CD14-positive monocyte (primary cell): ENCODE measurements at regions not wholly inside any gene's neighbourhood (a gene's known extent, or its start where the extent isn't known, plus 50 kb on each side); places are given as distances from the start of the nearest gene placed in this dataset.

Source experiments
- DNase-seq, 3 donors: peaks; one replicate each; pipeline ENCODE4 v3.0.0-alpha.2; 2011 to 2022
- H2AFZ ChIP-seq: 2 replicates; pipeline ENCODE4 v1.6.0; 2012; ENCODE audit warnings: mild to moderate bottlenecking, low read depth, low read length, inconsistent platforms; ENCODE audit not compliant: insufficient read depth, poor library complexity, severe bottlenecking
- H3K27ac ChIP-seq, 2 donors: 1 replicate in 1 of 2; 2 replicates in 1 of 2; pipeline ENCODE4 v1.5.1; 2012 to 2013; ENCODE audit warnings: low read length in 2 of 2, control low read depth in 1 of 2, inconsistent platforms in 1 of 2, low read depth in 1 of 2, mild to moderate bottlenecking in 1 of 2
- H3K27me3 ChIP-seq, 2 donors: one replicate each; pipeline versions ENCODE4 v1.6.0 to v1.6.1; 2011 to 2013; ENCODE audit warnings: low read length in 2 of 2; ENCODE audit not compliant: control insufficient read depth in 2 of 2, insufficient read depth in 2 of 2
- H3K36me3 ChIP-seq, 2 donors: replicated peaks in 1 of 2; 1 replicate in 1 of 2; 2 replicates in 1 of 2; pipeline versions ENCODE4 v1.5.1 to v1.6.1; 2012 to 2013; ENCODE audit warnings: low read length in 2 of 2, control low read depth in 1 of 2, inconsistent platforms in 1 of 2, mild to moderate bottlenecking in 1 of 2; ENCODE audit not compliant: insufficient read depth in 2 of 2, control insufficient read depth in 1 of 2
- H3K4me1 ChIP-seq, 2 donors: 1 replicate in 1 of 2; 2 replicates in 1 of 2; pipeline versions ENCODE4 v1.5.1 to v1.6.1; 2012 to 2013; ENCODE audit warnings: low read length in 2 of 2, control low read depth in 1 of 2, inconsistent platforms in 1 of 2, mild to moderate bottlenecking in 1 of 2, moderate library complexity in 1 of 2; ENCODE audit not compliant: insufficient read depth in 2 of 2, control insufficient read depth in 1 of 2
- H3K4me2 ChIP-seq: replicated peaks from 2 replicates; pipeline ENCODE3; 2012; ENCODE audit warnings: low read length, moderate library complexity, mild to moderate bottlenecking; ENCODE audit not compliant: poor library complexity, severe bottlenecking; ENCODE audit errors: extremely low read depth
- H3K4me3 ChIP-seq, 3 experiments: fragments of 200-600 bp in 1 of 3; sonication (generic) in 1 of 3; replicated peaks in 1 of 3; 1 replicate in 2 of 3; 2 replicates in 1 of 3; pipeline ENCODE4 v1.5.1; 2011 to 2013; ENCODE audit warnings: low read length in 3 of 3, mild to moderate bottlenecking in 3 of 3, control low read depth in 2 of 3, low read depth in 2 of 3, inconsistent platforms in 1 of 3, moderate library complexity in 1 of 3
- H3K79me2 ChIP-seq: 2 replicates; pipeline ENCODE4 v1.6.0; 2012; ENCODE audit warnings: mild to moderate bottlenecking, control low read depth, inconsistent platforms, low read length, moderate library complexity; ENCODE audit not compliant: insufficient read depth
- H3K9ac ChIP-seq: 2 replicates; pipeline ENCODE4 v1.6.0; 2017; ENCODE audit warnings: low read length, mild to moderate bottlenecking; ENCODE audit not compliant: insufficient read depth, poor library complexity, severe bottlenecking
- H3K9me3 ChIP-seq, 2 donors: replicated peaks in 1 of 2; 1 replicate in 1 of 2; 2 replicates in 1 of 2; pipeline versions ENCODE4 v1.5.1 to v1.6.1; 2012 to 2013; ENCODE audit warnings: low read length in 2 of 2, control low read depth in 1 of 2; ENCODE audit not compliant: control insufficient read depth in 1 of 2, insufficient read depth in 1 of 2
- H4K20me1 ChIP-seq: 2 replicates; pipeline ENCODE4 v1.6.0; 2012; ENCODE audit warnings: mild to moderate bottlenecking, low read length, control low read depth, moderate library complexity; ENCODE audit not compliant: insufficient read depth
- H3K27ac Mint-ChIP-seq, 7 donors: one replicate each; pipeline ENCODE4 v1.8.0; 2020; ENCODE audit warnings: mild to moderate bottlenecking in 7 of 7, mixed read lengths in 7 of 7, moderate library complexity in 6 of 7, inconsistent platforms in 2 of 7
- H3K27me3 Mint-ChIP-seq, 3 donors: one replicate each; pipeline ENCODE4 v1.8.0; 2021 to 2022; ENCODE audit warnings: low read depth in 3 of 3, mild to moderate bottlenecking in 3 of 3, mixed read lengths in 3 of 3, moderate library complexity in 3 of 3, inconsistent platforms in 1 of 3
- H3K36me3 Mint-ChIP-seq, 2 donors: one replicate each; pipeline ENCODE4 v1.8.0; 2020; ENCODE audit warnings: mixed read lengths in 2 of 2, inconsistent platforms in 1 of 2, mild to moderate bottlenecking in 1 of 2
- H3K4me1 Mint-ChIP-seq: one replicate; pipeline ENCODE4 v1.8.0; 2020; ENCODE audit warnings: mild to moderate bottlenecking, mixed read lengths
- H3K4me3 Mint-ChIP-seq, 2 donors: one replicate each; pipeline ENCODE4 v1.8.0; 2020; ENCODE audit warnings: mild to moderate bottlenecking in 2 of 2, mixed read lengths in 2 of 2, moderate library complexity in 1 of 2
- H3K9me3 Mint-ChIP-seq, 7 donors: one replicate each; pipeline ENCODE4 v1.8.0; 2020 to 2022; ENCODE audit warnings: mixed read lengths in 7 of 7, mild to moderate bottlenecking in 6 of 7, moderate library complexity in 6 of 7, inconsistent platforms in 2 of 7
- WGBS: methylation state at CpG from one replicate; pipeline ENCODE4 v1.1.5; 2013; ENCODE audit warnings: missing lambda C conversion rate; ENCODE audit not compliant: insufficient coverage; 5-methylcytosine and 5-hydroxymethylcytosine counted together
- intact Hi-C, 2 donors: fragments of 100-400 bp; cut with micrococcal nuclease; formaldehyde crosslinking; loops; one replicate each; pipeline versions ENCODE4 v1.15.0 to v1.15.1; 2023
- TF ChIP-seq, protein P1 (sequence below): fragments of 200-600 bp; IDR thresholded peaks from one replicate; pipeline ENCODE4 v1.8.0; 2022; ENCODE audit warnings: antibody characterized with exemption, mild to moderate bottlenecking

- intact Hi-C loops: no loop called here
- Histone ChIP-seq H3K9ac (no peak overlapping the region), H3K4me3 (no peak overlapping the region), H3K27me3 (no peaks in the 10 kb centered on the region), H3K9me3 (peaks cover 0 to 8% of the 10 kb centered on the region in 2 donors), H3K4me2 (no peak overlapping the region), H3K4me1 (no peaks in the 10 kb centered on the region), H3K79me2 (no peaks in the 10 kb centered on the region), H3K36me3 (no peaks in the 10 kb centered on the region), H2AFZ (no peak overlapping the region), H3K27ac (no peak overlapping the region), H4K20me1 (no peaks in the 10 kb centered on the region)
- Mint-ChIP-seq H3K27ac (no peak overlapping the region), H3K27me3 (peaks cover 0 to 5% (median 0%) of the 10 kb centered on the region in 3 donors), H3K4me1 (no peaks in the 10 kb centered on the region), H3K4me3 (no peak overlapping the region), H3K36me3 (no peaks in the 10 kb centered on the region), H3K9me3 (peaks cover 0 to 4% (median 1%) of the 10 kb centered on the region in 7 donors)
- 81% methylated on average over 6 of the region's 12 CpGs for WGBS
- TF ChIP-seq, protein P1, sequence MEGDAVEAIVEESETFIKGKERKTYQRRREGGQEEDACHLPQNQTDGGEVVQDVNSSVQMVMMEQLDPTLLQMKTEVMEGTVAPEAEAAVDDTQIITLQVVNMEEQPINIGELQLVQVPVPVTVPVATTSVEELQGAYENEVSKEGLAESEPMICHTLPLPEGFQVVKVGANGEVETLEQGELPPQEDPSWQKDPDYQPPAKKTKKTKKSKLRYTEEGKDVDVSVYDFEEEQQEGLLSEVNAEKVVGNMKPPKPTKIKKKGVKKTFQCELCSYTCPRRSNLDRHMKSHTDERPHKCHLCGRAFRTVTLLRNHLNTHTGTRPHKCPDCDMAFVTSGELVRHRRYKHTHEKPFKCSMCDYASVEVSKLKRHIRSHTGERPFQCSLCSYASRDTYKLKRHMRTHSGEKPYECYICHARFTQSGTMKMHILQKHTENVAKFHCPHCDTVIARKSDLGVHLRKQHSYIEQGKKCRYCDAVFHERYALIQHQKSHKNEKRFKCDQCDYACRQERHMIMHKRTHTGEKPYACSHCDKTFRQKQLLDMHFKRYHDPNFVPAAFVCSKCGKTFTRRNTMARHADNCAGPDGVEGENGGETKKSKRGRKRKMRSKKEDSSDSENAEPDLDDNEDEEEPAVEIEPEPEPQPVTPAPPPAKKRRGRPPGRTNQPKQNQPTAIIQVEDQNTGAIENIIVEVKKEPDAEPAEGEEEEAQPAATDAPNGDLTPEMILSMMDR: no peak
- DNase-seq: no peak
These were observed 804.0 kb downstream of the TBC1D22A start for GRCh38 chr22:47566491-47566890.

DNA sequence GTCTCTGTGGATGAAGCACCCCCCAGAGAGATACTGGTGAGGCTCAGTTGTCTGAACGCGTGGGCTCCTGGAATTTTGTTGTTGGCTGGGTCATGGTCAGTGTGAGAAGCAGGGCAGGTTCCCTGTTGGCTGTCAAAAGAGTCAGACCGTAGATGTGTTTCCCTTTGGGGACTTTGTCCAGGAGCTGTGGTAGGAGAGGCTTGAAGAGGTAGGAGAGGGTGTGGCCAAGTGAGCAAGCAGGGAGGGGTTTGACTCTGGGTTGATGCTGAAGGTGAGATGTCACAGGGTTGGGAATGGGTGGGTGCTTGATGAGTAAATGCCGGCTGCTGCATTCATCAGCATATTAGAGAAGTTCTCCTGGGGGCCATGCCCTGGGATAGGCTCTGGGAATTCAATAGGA, 803.2 kb downstream of the TBC1D22A start:
- DNase-seq: no peak
- intact Hi-C loops: no loop called here
- H3K4me3 Mint-ChIP-seq: no peak overlapping the region

More for the DNA sequence above, 803.2 kb downstream of the TBC1D22A start:
- Mint-ChIP-seq H3K27me3 (peaks cover 0 to 7% (median 0%) of the 10 kb centered on the region in 3 donors), H3K9me3 (peaks cover 0 to 4% (median 1%) of the 10 kb centered on the region in 7 donors), H3K36me3 (no peaks in the 10 kb centered on the region), H3K27ac (no peak overlapping the region), H3K4me1 (no peaks in the 10 kb centered on the region)
- TF ChIP-seq, protein P1: no peak
- Histone ChIP-seq H3K27ac (no peak overlapping the region), H3K4me2 (no peak overlapping the region), H3K4me1 (no peaks in the 10 kb centered on the region), H3K27me3 (no peaks in the 10 kb centered on the region), H4K20me1 (no peaks in the 10 kb centered on the region), H3K9me3 (peaks cover 0 to 8% of the 10 kb centered on the region in 2 donors), H2AFZ (no peak overlapping the region), H3K79me2 (no peaks in the 10 kb centered on the region), H3K9ac (no peak overlapping the region), H3K36me3 (no peaks in the 10 kb centered on the region), H3K4me3 (no peak overlapping the region)
- 74% methylated on average over 4 of the region's 4 CpGs for WGBS
